ENCODE measurements at regions not wholly inside any gene's neighbourhood (a gene's known extent, or its start where the extent isn't known, plus 50 kb on each side); places are given as distances from the start of the nearest gene placed in this dataset.
"Not testable (repeated sequence)": the region's sequence is repeated elsewhere in the genome, so short reads cannot be mapped to it uniquely, and the experiment has no call there.

- not testable (repeated sequence) for TF ChIP-seq EZH2phosphoT487, CTCF (IDR thresholded peaks at IDR 0.05; ENCODE audit: low read length)
Observed at GRCh38 chr6:141916682-141917505, 215.8 kb upstream of the GJE1 start.
